ENCODE measurements at regions not wholly inside any gene's neighbourhood (a gene's known extent, or its start where the extent isn't known, plus 50 kb on each side); places are given as distances from the start of the nearest gene placed in this dataset.

- H3K9me3 ChIP-seq: no peaks in the 10 kb centered on the region
- no peaks in the 10 kb centered on the region for H3K4me1 ChIP-seq
- 36% methylated on average over 2 of the region's 2 CpGs for WGBS
- TF ChIP-seq POLR2AphosphoS5 (IDR thresholded peaks at IDR 0.05): no peak
- TF ChIP-seq POLR2A (IDR thresholded peaks at IDR 0.05; ENCODE audit: low read depth): no peak
- TF ChIP-seq EP300 (IDR thresholded peaks at IDR 0.05): no peak
- TF ChIP-seq CTCF (IDR thresholded peaks at IDR 0.05): no peak
- H3K4me3 ChIP-seq: no peak overlapping the region
- no peaks in the 10 kb centered on the region for H3K27me3 ChIP-seq
- no peak for DNase-seq (ENCODE audit: extremely low spot score)
- H3K36me3 ChIP-seq: no peaks in the 10 kb centered on the region
- no peak overlapping the region for H3K27ac ChIP-seq (replicated peaks in 1 of 4)
- intact Hi-C loops (cut with DNase I): no loop called here
Measured at GRCh38 chr5:82807021-82807420, 270.2 kb downstream of the TMEM167A start.

GRCh38 chr5:82806513-82806912 lies 270.7 kb downstream of the TMEM167A start:
- Histone ChIP-seq H3K4me3 (no peak overlapping the region), H3K4me1 (no peaks in the 10 kb centered on the region), H3K27ac (replicated peaks in 1 of 4) (no peak overlapping the region), H3K9me3 (no peaks in the 10 kb centered on the region), H3K27me3 (no peaks in the 10 kb centered on the region), H3K36me3 (no peaks in the 10 kb centered on the region)
- TF ChIP-seq POLR2AphosphoS5 (IDR thresholded peaks at IDR 0.05): no peak
- no peak for TF ChIP-seq CTCF (IDR thresholded peaks at IDR 0.05)
- no peak for TF ChIP-seq EP300 (IDR thresholded peaks at IDR 0.05)
- no peak for TF ChIP-seq POLR2A (IDR thresholded peaks at IDR 0.05; ENCODE audit: low read depth)
- no peak for DNase-seq (ENCODE audit: extremely low spot score)
- intact Hi-C loops (cut with DNase I): no loop called here
- WGBS: 63% methylated on average over 5 of the region's 5 CpGs

GRCh38 chr5:82804155-82804690 lies 273.0 kb downstream of the TMEM167A start:
- Histone ChIP-seq H3K4me3 (no peak overlapping the region), H3K36me3 (no peaks in the 10 kb centered on the region), H3K27ac (replicated peaks in 1 of 4) (no peak overlapping the region), H3K27me3 (no peaks in the 10 kb centered on the region), H3K4me1 (no peaks in the 10 kb centered on the region), H3K9me3 (no peaks in the 10 kb centered on the region)
- no peak for DNase-seq (ENCODE audit: extremely low spot score)
- intact Hi-C loops (cut with DNase I): no loop called here
- TF ChIP-seq EP300 (IDR thresholded peaks at IDR 0.05): no peak
- no peak for TF ChIP-seq POLR2AphosphoS5 (IDR thresholded peaks at IDR 0.05)
- TF ChIP-seq CTCF (IDR thresholded peaks at IDR 0.05): no peak
- no peak for TF ChIP-seq POLR2A (IDR thresholded peaks at IDR 0.05; ENCODE audit: low read depth)
- 93% methylated on average over 3 of the region's 3 CpGs for WGBS

- Histone ChIP-seq H3K27me3 (no peaks in the 10 kb centered on the region), H3K4me3 (no peak overlapping the region), H3K4me1 (no peaks in the 10 kb centered on the region), H3K36me3 (no peaks in the 10 kb centered on the region), H3K27ac (replicated peaks in 1 of 4) (no peak overlapping the region), H3K9me3 (no peaks in the 10 kb centered on the region)
- DNase-seq (ENCODE audit: extremely low spot score): no peak
- WGBS: 76% methylated on average over 3 of the region's 3 CpGs
- intact Hi-C loops (cut with DNase I): no loop called here
- TF ChIP-seq POLR2AphosphoS5 (IDR thresholded peaks at IDR 0.05): no peak
- TF ChIP-seq EP300 (IDR thresholded peaks at IDR 0.05): no peak
- TF ChIP-seq CTCF (IDR thresholded peaks at IDR 0.05): no peak
- TF ChIP-seq POLR2A (IDR thresholded peaks at IDR 0.05; ENCODE audit: low read depth): no peak
Measured at GRCh38 chr5:82802954-82803353, 274.2 kb downstream of the TMEM167A start.

- TF ChIP-seq POLR2AphosphoS5 (IDR thresholded peaks at IDR 0.05) (no peak), EP300 (IDR thresholded peaks at IDR 0.05) (no peak), CTCF (IDR thresholded peaks at IDR 0.05) (no peak), POLR2A (IDR thresholded peaks at IDR 0.05; ENCODE audit: low read depth) (no peak)
Measured at GRCh38 chr5:82800826-82801225, 276.4 kb downstream of the TMEM167A start.

More at GRCh38 chr5:82800826-82801225, 276.4 kb downstream of the TMEM167A start:
- no peak for DNase-seq (ENCODE audit: extremely low spot score)
- no peak overlapping the region for H3K4me3 ChIP-seq
- H3K9me3 ChIP-seq: no peaks in the 10 kb centered on the region
- H3K36me3 ChIP-seq: no peaks in the 10 kb centered on the region
- whole genome bisulfite sequencing: 90% methylated on average over 1 of the region's 1 CpG
- H3K4me1 ChIP-seq: no peaks in the 10 kb centered on the region
- H3K27ac ChIP-seq (replicated peaks in 1 of 4): no peak overlapping the region
- intact Hi-C loops (cut with DNase I): no loop called here
- no peaks in the 10 kb centered on the region for H3K27me3 ChIP-seq
